ENCODE measurements at regions not wholly inside any gene's neighbourhood (a gene's known extent, or its start where the extent isn't known, plus 50 kb on each side); places are given as distances from the start of the nearest gene placed in this dataset.

DNA sequence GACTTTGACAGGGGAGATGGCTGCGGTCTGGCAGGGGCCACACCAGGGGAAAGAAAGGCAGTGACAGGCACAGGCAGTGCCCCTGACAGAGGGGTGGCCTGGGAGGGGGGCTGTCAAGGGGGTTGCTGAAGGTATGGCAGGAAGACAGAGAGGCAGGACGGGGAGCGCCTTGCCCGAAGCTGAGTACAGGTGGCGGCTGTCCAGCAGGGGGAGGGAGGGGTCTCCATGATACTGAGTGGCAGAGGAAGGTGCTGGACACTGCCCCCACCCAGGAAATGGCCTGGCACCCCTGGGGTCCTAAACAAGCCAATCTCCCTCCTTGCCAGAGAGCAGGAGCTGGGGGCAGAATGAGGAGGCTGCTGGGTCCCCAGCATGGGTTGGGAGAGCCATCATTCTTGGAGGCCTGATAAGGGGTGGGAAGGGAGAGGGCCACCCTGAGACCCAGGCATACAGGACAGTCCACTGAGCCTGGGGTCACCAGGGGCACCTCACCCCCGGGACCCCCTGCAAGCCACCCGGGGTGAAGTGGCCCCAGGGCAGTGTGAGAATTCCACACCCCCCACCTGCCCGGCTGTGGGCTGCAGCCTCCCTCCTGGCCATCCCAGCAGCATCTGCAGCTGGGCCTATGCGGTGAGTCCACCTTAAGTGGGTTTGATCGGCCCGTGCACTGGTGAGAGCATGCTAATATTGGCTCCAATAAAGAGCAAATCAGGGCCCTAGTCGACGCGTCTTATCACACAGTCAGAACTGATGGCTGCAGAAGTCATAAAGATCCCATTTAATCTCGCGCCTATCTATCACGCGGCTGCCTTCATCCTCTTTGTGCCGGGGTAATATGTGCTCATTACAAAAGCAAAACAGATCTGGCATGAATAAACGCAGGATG, 108.5 kb downstream of the FAM53A start:
- Histone ChIP-seq H3K4me2 (ENCODE audit: low read depth, low read length, poor library complexity, severe bottlenecking) (no peak overlapping the region), H3K36me3 (ENCODE audit: low read length) (no peaks in the 10 kb centered on the region), H3K9me3 (ENCODE audit: insufficient read depth, low read length) (no peaks in the 10 kb centered on the region), H2AFZ (ENCODE audit: low read depth, low read length, severe bottlenecking) (no peak overlapping the region), H3K4me3 (ENCODE audit: insufficient read depth, low read length, poor library complexity, severe bottlenecking) (no peak overlapping the region), H3K9me2 (replicated peaks; ENCODE audit: insufficient read depth, low read length) (no peaks in the 10 kb centered on the region), H3K27me3 (ENCODE audit: low read length) (no peaks in the 10 kb centered on the region), H4K20me1 (ENCODE audit: low read depth, low read length) (no peaks in the 10 kb centered on the region), H3K79me2 (ENCODE audit: insufficient read depth, low read length) (no peaks in the 10 kb centered on the region), H3K27ac (ENCODE audit: low read depth, low read length) (no peak overlapping the region), H3K9ac (ENCODE audit: low read length) (no peak overlapping the region), H3F3A (ENCODE audit: insufficient read depth) (0 out of 2 replicates have a peak, but pooled peaks cover 3% of the 10 kb centered on the region)
- no peak for TF ChIP-seq EZH2phosphoT487 (conservative IDR thresholded peaks at IDR 0.05; ENCODE audit: low read length)
- TF ChIP-seq, protein P1, sequence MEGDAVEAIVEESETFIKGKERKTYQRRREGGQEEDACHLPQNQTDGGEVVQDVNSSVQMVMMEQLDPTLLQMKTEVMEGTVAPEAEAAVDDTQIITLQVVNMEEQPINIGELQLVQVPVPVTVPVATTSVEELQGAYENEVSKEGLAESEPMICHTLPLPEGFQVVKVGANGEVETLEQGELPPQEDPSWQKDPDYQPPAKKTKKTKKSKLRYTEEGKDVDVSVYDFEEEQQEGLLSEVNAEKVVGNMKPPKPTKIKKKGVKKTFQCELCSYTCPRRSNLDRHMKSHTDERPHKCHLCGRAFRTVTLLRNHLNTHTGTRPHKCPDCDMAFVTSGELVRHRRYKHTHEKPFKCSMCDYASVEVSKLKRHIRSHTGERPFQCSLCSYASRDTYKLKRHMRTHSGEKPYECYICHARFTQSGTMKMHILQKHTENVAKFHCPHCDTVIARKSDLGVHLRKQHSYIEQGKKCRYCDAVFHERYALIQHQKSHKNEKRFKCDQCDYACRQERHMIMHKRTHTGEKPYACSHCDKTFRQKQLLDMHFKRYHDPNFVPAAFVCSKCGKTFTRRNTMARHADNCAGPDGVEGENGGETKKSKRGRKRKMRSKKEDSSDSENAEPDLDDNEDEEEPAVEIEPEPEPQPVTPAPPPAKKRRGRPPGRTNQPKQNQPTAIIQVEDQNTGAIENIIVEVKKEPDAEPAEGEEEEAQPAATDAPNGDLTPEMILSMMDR (IDR thresholded peaks at IDR 0.05; ENCODE audit: insufficient read depth, low read length, poor library complexity, severe bottlenecking) = no peak

DNA sequence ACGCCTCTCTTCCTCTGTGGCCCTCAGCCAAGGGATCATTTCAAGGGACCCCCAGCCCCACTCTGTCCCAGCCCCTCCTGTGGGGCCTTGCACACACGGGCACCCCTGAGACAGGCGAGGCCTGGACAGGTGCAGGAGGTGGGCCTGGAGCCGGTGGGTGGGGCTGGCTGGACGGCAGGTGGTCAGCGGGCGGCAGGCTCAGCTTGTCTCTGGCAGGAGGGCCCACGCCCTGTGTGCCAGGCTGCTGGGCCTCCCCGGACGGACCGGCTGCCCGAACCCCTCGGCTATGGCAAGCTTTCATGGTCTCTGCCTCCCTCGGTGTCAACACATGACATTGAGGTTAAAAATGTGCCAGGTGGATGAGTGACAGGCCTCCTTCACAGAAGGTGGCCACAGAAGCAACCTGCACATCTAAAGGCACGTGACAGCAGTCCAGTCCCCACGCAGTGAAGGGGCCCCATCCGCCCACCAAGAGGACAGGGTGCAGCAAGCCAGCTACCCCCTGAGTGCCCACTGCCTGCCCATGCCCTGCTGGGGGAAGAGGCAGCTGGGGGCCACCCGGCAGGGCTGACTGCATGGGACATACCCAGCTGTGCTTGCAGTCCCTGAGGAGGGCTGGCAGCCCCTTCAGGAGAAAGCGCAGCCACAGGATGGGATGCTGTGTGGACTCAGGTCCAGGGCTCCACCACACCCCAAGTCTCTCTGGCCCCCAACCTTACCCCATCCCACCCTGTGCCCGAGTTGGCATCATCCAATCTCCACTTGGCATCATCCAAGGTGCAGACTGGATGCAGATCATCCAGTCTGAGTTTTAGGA, 109.3 kb downstream of the FAM53A start:
- Histone ChIP-seq H2AFZ (ENCODE audit: low read depth, low read length, severe bottlenecking) (no peak overlapping the region), H4K20me1 (ENCODE audit: low read depth, low read length) (no peaks in the 10 kb centered on the region), H3K27me3 (ENCODE audit: low read length) (no peaks in the 10 kb centered on the region), H3K36me3 (ENCODE audit: low read length) (no peaks in the 10 kb centered on the region), H3F3A (ENCODE audit: insufficient read depth) (0 out of 2 replicates have a peak, but pooled peaks cover 1% of the 10 kb centered on the region), H3K4me3 (ENCODE audit: insufficient read depth, low read length, poor library complexity, severe bottlenecking) (no peak overlapping the region), H3K9me2 (replicated peaks; ENCODE audit: insufficient read depth, low read length) (no peaks in the 10 kb centered on the region), H3K9me3 (ENCODE audit: insufficient read depth, low read length) (no peaks in the 10 kb centered on the region), H3K27ac (ENCODE audit: low read depth, low read length) (no peak overlapping the region), H3K4me2 (ENCODE audit: low read depth, low read length, poor library complexity, severe bottlenecking) (no peak overlapping the region), H3K79me2 (ENCODE audit: insufficient read depth, low read length) (no peaks in the 10 kb centered on the region), H3K9ac (ENCODE audit: low read length) (no peak overlapping the region)
- TF ChIP-seq, protein P1 (IDR thresholded peaks at IDR 0.05; ENCODE audit: insufficient read depth, low read length, poor library complexity, severe bottlenecking) = no peak
- TF ChIP-seq EZH2phosphoT487 (conservative IDR thresholded peaks at IDR 0.05; ENCODE audit: low read length) = no peak

DNA sequence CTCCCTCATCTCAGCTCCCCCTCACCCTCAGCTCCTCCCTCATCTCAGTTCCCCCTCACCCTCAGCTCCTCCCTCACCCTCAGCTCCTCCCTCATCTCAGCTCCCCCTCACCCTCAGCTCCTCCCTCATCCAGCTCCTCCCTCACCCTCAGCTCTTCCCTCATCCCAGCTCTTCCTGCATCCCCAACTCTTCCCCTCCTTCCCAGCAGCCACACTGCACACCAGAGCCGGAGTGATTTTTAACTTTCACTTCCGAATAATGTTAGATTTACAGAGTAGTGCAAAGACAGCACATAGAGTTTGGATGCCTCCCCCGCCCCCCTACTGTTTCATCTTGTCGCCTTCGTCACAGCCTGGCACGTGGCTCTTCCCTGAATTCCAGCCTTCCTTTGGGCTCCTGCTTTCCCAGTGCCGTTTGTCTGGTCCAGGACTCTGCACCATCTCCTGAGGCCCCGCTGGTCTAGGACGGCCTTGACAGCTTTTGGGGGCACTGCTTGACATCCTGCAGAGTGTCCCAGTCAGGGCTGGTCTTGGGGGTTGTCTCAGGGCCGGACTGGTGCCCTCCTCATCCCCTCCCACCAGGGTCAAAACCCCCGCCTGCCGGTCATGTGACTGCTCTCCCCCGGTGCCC, 110.2 kb downstream of the FAM53A start:
- Histone ChIP-seq H3K9me3 (ENCODE audit: insufficient read depth, low read length) (no peaks in the 10 kb centered on the region), H3K36me3 (ENCODE audit: low read length) (no peaks in the 10 kb centered on the region), H3K79me2 (ENCODE audit: insufficient read depth, low read length) (no peaks in the 10 kb centered on the region), H3K27ac (ENCODE audit: low read depth, low read length) (no peak overlapping the region), H2AFZ (ENCODE audit: low read depth, low read length, severe bottlenecking) (no peak overlapping the region), H3K9me2 (replicated peaks; ENCODE audit: insufficient read depth, low read length) (no peaks in the 10 kb centered on the region), H3K9ac (ENCODE audit: low read length) (no peak overlapping the region), H4K20me1 (ENCODE audit: low read depth, low read length) (no peaks in the 10 kb centered on the region), H3K27me3 (ENCODE audit: low read length) (no peaks in the 10 kb centered on the region), H3K4me2 (ENCODE audit: low read depth, low read length, poor library complexity, severe bottlenecking) (no peak overlapping the region), H3F3A (ENCODE audit: insufficient read depth) (no peaks in the 10 kb centered on the region), H3K4me3 (ENCODE audit: insufficient read depth, low read length, poor library complexity, severe bottlenecking) (no peak overlapping the region)
- TF ChIP-seq, protein P1 (IDR thresholded peaks at IDR 0.05; ENCODE audit: insufficient read depth, low read length, poor library complexity, severe bottlenecking) = no peak
- TF ChIP-seq EZH2phosphoT487 (conservative IDR thresholded peaks at IDR 0.05; ENCODE audit: low read length) = no peak
